IPS-NIHi7 (cell line): ENCODE measurements at regions not wholly inside any gene's neighbourhood (a gene's known extent, or its start where the extent isn't known, plus 50 kb on each side); places are given as distances from the start of the nearest gene placed in this dataset.

Experiments
- DNase-seq: peaks from one replicate; pipeline ENCODE4 v3.0.0; 2012; ENCODE audit warnings: mixed read lengths; ENCODE audit errors: extremely low spot score

DNA sequence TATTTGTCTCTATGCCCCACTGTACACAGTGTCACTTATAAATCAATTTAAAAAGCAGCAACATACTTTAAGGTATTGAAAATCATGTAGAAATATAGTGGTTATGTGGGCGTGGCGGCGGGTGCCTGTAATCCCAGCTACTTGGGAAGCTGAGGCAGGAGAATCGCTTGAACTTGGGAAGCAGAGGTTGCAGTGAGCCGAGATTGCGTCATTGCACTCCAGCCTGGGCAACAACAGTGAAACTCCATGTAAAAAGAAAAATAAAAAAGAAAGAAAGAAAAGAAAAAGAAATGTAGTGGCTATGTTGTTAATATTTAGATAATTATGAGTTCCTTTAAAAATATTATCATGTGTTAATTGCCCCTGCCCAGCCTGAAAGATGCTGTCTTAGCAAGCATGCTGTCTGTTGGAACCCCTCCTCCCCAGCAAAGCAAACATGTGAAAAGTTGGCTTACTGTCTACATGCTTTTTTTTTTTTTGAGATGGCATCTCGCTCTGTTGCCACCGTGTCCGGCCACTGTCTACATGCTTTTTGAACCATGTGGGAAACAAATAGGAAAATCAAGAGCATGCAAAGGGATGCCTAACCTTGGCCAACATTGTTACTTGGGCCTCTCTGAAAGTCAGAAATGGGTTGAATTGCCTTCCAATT lies 151.4 kb upstream of the TSHZ2 start:
- no peak for DNase-seq

GRCh38 chr20:52818491-52818890 lies 153.7 kb upstream of the TSHZ2 start:
- no peak for DNase-seq

- DNase-seq: no peak
These were observed 154.2 kb upstream of the TSHZ2 start for GRCh38 chr20:52817981-52818380.

DNA sequence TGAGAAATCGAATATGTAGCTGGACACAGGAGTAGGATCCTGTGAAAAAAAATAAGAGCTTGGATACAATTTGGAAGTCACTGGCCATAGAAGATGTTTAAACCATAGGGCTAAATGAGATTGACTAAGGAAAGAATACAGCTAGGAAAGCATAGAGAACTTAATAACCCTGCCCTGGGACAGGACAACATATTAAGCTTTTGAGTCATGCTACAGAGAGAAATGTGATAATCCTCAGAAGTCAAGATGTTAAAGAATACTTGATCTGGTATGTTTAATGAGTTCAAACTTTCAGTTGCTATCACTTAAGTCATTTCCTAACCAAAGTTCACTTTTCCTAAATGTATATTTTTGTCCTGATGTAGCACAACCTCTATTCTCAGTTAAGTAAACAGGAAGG lies 154.6 kb upstream of the TSHZ2 start:
- DNase-seq: no peak

- no peak for DNase-seq
These were observed 157.8 kb upstream of the TSHZ2 start for GRCh38 chr20:52814371-52814770.

GRCh38 chr20:52812231-52812847 lies 159.8 kb upstream of the TSHZ2 start:
- peak; percentile 22 for DNase-seq

DNA sequence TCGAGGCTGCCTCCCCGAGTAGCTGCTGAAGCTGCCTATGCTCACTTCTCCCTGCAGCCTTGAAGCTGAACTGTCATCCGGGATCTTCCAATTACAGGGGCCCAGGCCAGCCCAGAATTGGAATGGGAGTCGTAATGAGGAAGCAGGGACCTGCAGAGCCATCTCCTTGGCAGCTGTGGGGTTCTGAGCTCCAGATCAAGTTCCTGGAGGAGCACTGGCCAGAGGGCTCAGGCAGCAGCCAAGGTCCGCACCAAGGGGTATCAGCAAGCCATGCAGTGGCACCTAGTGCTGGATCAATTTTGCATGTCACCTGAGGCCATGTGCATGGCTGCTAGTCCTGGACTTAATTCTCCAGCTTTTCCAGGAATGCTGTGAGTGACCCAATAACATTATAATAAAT lies 163.2 kb upstream of the TSHZ2 start:
- DNase-seq: no peak

- DNase-seq: no peak
These were observed 165.2 kb upstream of the TSHZ2 start for GRCh38 chr20:52806918-52807317.

- no peak for DNase-seq
These were observed 166.3 kb upstream of the TSHZ2 start for GRCh38 chr20:52805843-52806242.

DNA sequence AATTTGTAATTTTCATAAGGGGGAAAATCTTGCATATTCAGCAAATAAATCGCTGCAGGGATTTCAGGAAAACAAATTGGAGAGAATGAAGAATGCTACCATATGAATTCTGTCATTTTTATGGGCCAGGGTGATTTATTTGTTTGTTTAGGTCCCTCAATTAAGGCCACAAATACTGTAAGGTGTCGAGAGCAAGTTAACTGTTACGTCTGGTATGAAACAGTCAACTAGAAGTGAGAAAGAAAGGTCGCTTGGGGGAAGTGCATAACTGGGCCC lies 166.9 kb upstream of the TSHZ2 start:
- DNase-seq: no peak

DNA sequence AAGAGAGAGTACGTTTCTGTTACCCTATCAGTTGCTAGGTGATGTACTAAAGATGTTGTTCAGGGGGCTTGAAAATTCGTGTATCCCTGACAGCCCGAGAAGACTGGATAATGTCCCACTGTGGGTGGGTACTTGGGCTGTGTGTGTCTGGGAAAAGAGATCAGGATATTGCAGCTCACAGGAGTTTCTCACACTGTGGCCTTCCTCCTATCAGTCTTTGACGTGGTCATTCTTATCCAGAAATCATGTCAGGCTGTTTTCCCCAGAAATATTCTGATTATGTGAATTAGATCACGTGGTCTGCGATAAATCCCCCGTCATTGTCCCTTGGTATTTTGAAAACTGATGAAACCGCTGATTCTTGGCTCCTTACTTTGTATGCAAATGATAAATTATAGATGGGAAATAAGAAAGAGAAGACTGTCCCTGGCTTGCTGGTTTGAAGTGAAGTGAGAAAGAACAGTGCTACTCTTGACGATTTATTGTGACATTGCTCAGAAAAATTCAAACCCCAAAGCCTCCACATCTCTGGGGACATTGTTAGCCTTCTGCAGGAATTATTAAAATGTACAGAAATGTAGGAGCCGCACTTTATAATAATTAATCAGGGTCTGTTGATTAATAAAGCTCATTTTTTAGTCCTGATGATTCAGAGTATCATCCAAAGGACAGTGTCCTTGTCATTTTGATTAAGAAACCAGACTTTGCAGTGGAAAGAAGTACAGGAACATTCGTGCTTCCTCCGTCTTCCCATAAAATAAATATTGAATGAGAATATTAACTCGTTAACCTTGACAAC lies 167.5 kb upstream of the TSHZ2 start:
- no peak for DNase-seq

DNA sequence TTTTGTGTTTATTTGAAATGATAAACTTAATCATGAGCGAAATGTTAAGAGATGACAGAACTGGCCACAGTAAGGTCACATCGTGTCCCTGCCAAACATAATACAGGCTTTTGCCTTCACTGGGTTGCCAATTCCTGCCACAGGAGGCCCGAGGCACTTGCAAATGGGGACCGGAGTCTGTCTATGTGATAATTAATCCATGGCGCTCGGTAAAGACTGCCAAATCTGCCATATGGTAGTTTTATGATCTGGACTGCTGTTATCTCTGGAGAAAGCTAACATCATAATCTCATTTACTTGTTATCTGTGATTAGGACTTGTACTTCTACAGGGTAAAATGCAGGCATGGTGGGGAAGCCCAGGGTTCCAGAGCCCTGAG lies 170.5 kb upstream of the TSHZ2 start:
- no peak for DNase-seq

DNA sequence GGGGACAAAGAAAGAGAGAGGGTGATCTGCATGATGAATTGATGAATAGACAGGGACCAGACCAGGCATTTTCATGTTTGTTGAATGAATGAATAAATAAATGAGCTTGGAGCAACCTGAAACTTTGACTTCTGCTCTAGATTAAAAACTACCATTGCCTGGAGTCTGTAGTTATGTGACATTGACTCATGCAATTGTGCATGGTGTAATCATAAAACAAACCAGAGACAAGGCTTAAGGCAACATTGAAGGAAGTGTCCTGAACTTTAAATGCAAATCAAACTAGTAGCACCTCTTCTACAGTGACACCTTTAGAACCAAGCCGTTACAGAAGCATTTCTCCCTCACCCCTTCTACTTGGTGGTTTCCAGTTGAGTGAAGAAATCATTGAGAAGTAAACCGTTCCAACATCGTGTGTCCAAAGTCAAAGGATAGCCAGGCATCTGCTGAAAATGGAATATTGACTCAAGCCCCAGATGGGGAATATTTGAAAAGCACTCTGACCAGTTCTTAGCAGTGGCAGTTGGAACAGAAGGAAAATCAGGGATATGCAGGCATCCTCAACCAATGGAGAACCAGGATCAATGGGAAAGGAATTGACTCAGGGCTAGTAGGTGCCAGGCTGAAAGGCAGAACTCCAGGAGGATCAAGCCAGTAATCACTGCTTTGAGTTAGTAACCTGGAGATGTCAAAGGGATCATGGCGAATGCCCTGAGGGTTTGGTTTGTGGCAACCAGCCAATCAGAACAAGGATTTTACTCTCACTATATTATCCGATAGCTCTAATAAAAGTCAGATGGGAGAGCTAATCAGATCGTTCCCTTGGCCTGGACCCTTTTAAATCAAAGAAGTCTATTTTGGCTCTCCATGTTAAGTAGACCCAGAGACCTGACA lies 171.2 kb upstream of the TSHZ2 start:
- no peak for DNase-seq

DNA sequence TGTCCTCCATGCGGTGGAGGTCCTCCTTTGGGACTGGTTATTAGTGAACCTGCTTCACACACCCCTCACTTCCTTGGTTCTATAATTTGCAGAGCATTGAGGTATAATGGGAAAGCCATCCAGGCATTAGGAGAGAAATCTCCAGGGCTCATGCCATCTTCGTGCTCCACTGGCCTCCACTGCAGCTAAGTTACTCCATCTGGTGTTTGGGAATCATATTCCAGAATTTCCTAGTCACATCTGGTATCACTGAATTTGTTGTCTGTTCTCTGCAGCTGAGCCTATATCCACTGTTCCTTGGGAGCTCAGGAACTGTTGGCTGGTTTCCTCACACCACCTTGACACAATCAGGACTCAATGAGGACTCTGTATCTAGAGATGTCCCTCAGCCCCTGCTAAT lies 173.0 kb upstream of the TSHZ2 start:
- DNase-seq: no peak

- DNase-seq: no peak
These were observed 174.0 kb upstream of the TSHZ2 start for GRCh38 chr20:52798124-52798523.

- no peak for DNase-seq
These were observed 177.3 kb upstream of the TSHZ2 start for GRCh38 chr20:52794853-52795252.

DNA sequence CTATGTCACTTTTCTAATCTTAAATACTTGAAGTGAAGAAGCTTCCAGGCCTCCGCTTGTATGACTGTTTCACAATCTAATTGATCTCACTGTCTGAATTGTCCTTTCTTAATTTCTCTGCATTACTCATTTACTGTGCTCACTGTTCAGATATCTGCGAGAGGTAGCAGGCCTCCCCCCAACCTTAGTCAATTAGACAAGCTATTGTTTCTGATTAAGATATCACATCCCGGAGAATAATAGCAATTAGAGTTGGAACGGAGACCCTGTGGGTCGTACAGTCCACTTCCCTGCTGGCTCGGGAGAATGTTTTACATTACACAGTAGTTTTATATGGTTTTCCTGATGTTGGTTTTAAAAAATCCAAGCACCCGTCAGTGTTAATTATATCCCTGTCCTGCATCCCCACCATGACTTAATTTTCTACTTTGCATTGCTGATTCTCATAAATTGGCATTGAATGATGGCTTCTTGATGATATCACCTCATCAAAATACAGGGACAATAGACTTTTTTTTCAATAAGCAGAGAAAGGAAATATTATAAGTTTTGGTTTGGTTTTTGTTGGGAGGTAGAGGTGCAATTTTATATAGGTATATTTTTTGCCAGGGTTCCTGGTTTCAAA lies 178.7 kb upstream of the TSHZ2 start:
- no peak for DNase-seq

- DNase-seq: no peak
These were observed 181.1 kb upstream of the TSHZ2 start for GRCh38 chr20:52791091-52791490.

- DNase-seq: no peak
These were observed 182.4 kb upstream of the TSHZ2 start for GRCh38 chr20:52789716-52790115.

- DNase-seq: no peak
These were observed 184.2 kb upstream of the TSHZ2 start for GRCh38 chr20:52787962-52788361.

DNA sequence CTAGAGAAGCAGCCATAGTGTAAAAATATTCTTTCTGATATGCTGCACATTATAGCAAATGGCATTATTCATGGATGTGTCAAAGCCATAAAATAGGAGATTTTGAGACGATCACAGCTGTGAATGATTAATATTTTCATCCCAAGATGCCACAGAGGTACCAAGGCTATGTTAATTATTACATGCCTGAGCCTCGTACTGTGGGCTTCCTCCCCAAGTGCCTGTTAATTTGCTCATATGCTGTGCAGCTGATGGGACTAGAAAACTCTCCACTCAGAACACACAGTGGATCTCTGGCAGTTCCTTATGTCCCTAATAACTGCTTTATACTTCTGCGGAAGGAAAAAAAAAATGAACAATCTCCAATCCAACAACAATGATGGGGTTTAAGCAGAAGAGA lies 184.9 kb upstream of the TSHZ2 start:
- DNase-seq: no peak

GRCh38 chr20:52785679-52786078 lies 186.5 kb upstream of the TSHZ2 start:
- DNase-seq: no peak
